ENCODE measurements at regions not wholly inside any gene's neighbourhood (a gene's known extent, or its start where the extent isn't known, plus 50 kb on each side); places are given as distances from the start of the nearest gene placed in this dataset.

DNA sequence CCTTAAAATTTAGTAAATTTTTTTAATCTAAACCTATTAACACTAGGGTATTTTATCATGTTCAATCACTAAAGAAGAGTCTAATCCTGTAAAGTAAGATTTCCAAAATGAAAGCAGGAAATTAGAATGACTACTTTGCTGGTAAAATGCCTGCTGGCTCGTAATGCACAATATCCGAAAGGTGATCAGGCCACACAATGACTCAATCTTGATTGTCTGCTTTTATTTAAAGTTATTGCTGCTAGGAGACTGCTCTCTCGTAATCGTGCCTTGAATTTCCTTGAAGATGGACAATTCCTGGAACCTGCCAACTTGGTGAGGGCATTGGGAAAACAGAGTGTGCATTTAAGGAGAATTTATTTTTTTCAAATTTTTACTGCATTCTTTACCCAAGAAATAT lies 1786.5 kb upstream of the RAG2 start:
- TF ChIP-seq, protein P1, sequence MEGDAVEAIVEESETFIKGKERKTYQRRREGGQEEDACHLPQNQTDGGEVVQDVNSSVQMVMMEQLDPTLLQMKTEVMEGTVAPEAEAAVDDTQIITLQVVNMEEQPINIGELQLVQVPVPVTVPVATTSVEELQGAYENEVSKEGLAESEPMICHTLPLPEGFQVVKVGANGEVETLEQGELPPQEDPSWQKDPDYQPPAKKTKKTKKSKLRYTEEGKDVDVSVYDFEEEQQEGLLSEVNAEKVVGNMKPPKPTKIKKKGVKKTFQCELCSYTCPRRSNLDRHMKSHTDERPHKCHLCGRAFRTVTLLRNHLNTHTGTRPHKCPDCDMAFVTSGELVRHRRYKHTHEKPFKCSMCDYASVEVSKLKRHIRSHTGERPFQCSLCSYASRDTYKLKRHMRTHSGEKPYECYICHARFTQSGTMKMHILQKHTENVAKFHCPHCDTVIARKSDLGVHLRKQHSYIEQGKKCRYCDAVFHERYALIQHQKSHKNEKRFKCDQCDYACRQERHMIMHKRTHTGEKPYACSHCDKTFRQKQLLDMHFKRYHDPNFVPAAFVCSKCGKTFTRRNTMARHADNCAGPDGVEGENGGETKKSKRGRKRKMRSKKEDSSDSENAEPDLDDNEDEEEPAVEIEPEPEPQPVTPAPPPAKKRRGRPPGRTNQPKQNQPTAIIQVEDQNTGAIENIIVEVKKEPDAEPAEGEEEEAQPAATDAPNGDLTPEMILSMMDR (IDR thresholded peaks at IDR 0.05 in 2 of 3, conservative IDR thresholded peaks at IDR 0.05 in 1 of 3; ENCODE audit: control insufficient read depth in 2 of 3, extremely low read depth in 1 of 3, insufficient read depth in 1 of 3, low read depth in 3 of 3, low read length in 3 of 3), result no peak
- TF ChIP-seq BACH1 (IDR thresholded peaks at IDR 0.05; ENCODE audit: borderline replicate concordance), result no peak
- no peak for TF ChIP-seq POLR2A (IDR thresholded peaks at IDR 0.05; ENCODE audit: low read depth, low read length)
- TF ChIP-seq POLR2AphosphoS5 (IDR thresholded peaks at IDR 0.05; ENCODE audit: low read length), result no peak
- TF ChIP-seq EZH2 (IDR thresholded peaks at IDR 0.05; ENCODE audit: borderline replicate concordance, control insufficient read depth, low read depth, low read length), result no peak

Data from GM12878 (cell line).